Keratinocyte (primary cell): ENCODE measurements at regions not wholly inside any gene's neighbourhood (a gene's known extent, or its start where the extent isn't known, plus 50 kb on each side); places are given as distances from the start of the nearest gene placed in this dataset.

Experiments used
- DNase-seq: peaks from one replicate; pipeline ENCODE4 v3.0.0-alpha.2; 2011; ENCODE audit warnings: low read depth, missing footprints, low spot score
- FAIRE-seq: peaks from 2 replicates; lab custom pipeline; 2011; peaks lifted over from hg19 to GRCh38; lab: Jason Lieb, UNC
- H2AFZ ChIP-seq: 2 replicates; pipeline ENCODE4 v1.6.0; 2012; ENCODE audit warnings: low read length, control low read depth, inconsistent platforms; ENCODE audit not compliant: control insufficient read depth
- H3K27ac ChIP-seq: 2 replicates; pipeline ENCODE4 v1.5.1; 2011; ENCODE audit warnings: low read length; ENCODE audit not compliant: control insufficient read depth, insufficient read depth
- H3K27me3 ChIP-seq: 3 replicates; pipeline ENCODE4 v1.6.0; 2011; ENCODE audit warnings: low read length; ENCODE audit not compliant: control insufficient read depth, insufficient read depth; ENCODE audit errors: extremely low read depth
- H3K36me3 ChIP-seq, 2 experiments: 2 replicates in 1 of 2; 3 replicates in 1 of 2; pipeline ENCODE4 v1.5.1; 2011; ENCODE audit warnings: low read length in 2 of 2, mild to moderate bottlenecking in 1 of 2; ENCODE audit not compliant: control insufficient read depth in 2 of 2, insufficient read depth in 2 of 2; ENCODE audit errors: extremely low read depth in 1 of 2
- H3K4me1 ChIP-seq: 3 replicates; pipeline ENCODE4 v1.5.1; 2011; ENCODE audit warnings: low read length; ENCODE audit not compliant: control insufficient read depth, insufficient read depth; ENCODE audit errors: extremely low read depth
- H3K4me2 ChIP-seq: 3 replicates; pipeline ENCODE4 v1.6.0; 2011; ENCODE audit warnings: low read depth, low read length; ENCODE audit not compliant: control insufficient read depth, insufficient read depth; ENCODE audit errors: extremely low read depth
- H3K4me3 ChIP-seq, 3 experiments: fragments of 200-600 bp in 1 of 3; sonication (generic) in 1 of 3; 2 replicates in 2 of 3; 3 replicates in 1 of 3; pipeline ENCODE4 v1.5.1; 2011 to 2016; ENCODE audit warnings: low read length in 3 of 3, mild to moderate bottlenecking in 3 of 3, control low read depth in 2 of 3, inconsistent platforms in 1 of 3, low read depth in 1 of 3, mixed read lengths in 1 of 3, mixed run types in 1 of 3, moderate library complexity in 1 of 3; ENCODE audit not compliant: control insufficient read depth in 2 of 3, insufficient read depth in 2 of 3; ENCODE audit errors: extremely low read depth in 1 of 3
- H3K79me2 ChIP-seq: 2 replicates; pipeline ENCODE4 v1.6.0; 2012; ENCODE audit warnings: low read length; ENCODE audit not compliant: control insufficient read depth, insufficient read depth
- H3K9ac ChIP-seq: 3 replicates; pipeline ENCODE4 v1.6.0; 2011; ENCODE audit warnings: low read length; ENCODE audit not compliant: control insufficient read depth, insufficient read depth; ENCODE audit errors: extremely low read depth
- H3K9me1 ChIP-seq: 3 replicates; pipeline ENCODE4 v1.6.0; 2011; ENCODE audit warnings: low read length; ENCODE audit not compliant: control insufficient read depth, insufficient read depth; ENCODE audit errors: extremely low read depth
- H3K9me3 ChIP-seq: 2 replicates; pipeline ENCODE4 v1.5.1; 2012; ENCODE audit warnings: low read depth, low read length; ENCODE audit not compliant: control insufficient read depth
- H4K20me1 ChIP-seq: 3 replicates; pipeline ENCODE4 v1.6.0; 2011; ENCODE audit warnings: low read length; ENCODE audit not compliant: control insufficient read depth, insufficient read depth; ENCODE audit errors: extremely low read depth
- CTCF ChIP-seq, 3 experiments: IDR thresholded peaks in 1 of 3; conservative IDR thresholded peaks in 1 of 3; optimal IDR thresholded peaks in 1 of 3; 2 replicates in 2 of 3; 3 replicates in 1 of 3; pipeline versions ENCODE3 to v1.5.1; 2011; ENCODE audit warnings: low read length in 3 of 3, mild to moderate bottlenecking in 3 of 3, moderate library complexity in 2 of 3, control low read depth in 1 of 3, inconsistent platforms in 1 of 3; ENCODE audit not compliant: insufficient read depth in 2 of 3; ENCODE audit errors: extremely low read depth in 1 of 3
- EZH2 ChIP-seq: IDR thresholded peaks from one replicate; pipeline ENCODE4 v1.6.1; 2012; ENCODE audit warnings: inconsistent platforms, mild to moderate bottlenecking, low read length, moderate library complexity
- dilution Hi-C: fragments of 300-500 bp; cut with MboI; formaldehyde crosslinking; loops from one replicate; pipeline ENCODE4 v1.7.0; 2020; ENCODE audit warnings: low sequenced_read_pairs; ENCODE audit not compliant: extremely low pct_ligation_motif_present

- Histone ChIP-seq H2AFZ (no peak overlapping the region), H3K4me3 (no peak overlapping the region), H3K36me3 (no peaks in the 10 kb centered on the region), H3K9me1 (no peaks in the 10 kb centered on the region), H3K27ac (no peak overlapping the region), H3K27me3 (no peaks in the 10 kb centered on the region), H4K20me1 (no peaks in the 10 kb centered on the region), H3K9me3 (no peaks in the 10 kb centered on the region), H3K79me2 (no peaks in the 10 kb centered on the region), H3K4me2 (no peak overlapping the region), H3K4me1 (no peaks in the 10 kb centered on the region), H3K9ac (no peak overlapping the region)
- DNase-seq (no peak), FAIRE-seq (no peak)
- dilution Hi-C loops = no loop called here
- TF ChIP-seq EZH2 (no peak), CTCF (optimal IDR thresholded peaks at IDR 0.05 in 1 of 3, IDR thresholded peaks at IDR 0.05 in 1 of 3, conservative IDR thresholded peaks at IDR 0.05 in 1 of 3; ENCODE audit: extremely low read depth in 1 of 3, insufficient read depth in 2 of 3, low read length in 3 of 3) (no peak)
Measured at GRCh38 chr1:56300836-56301235, 278.5 kb downstream of the PLPP3 start.

GRCh38 chr1:56298866-56299265 is 280.5 kb downstream of the PLPP3 start:
- Histone ChIP-seq H3K4me3 (no peak overlapping the region), H3K27me3 (no peaks in the 10 kb centered on the region), H3K4me1 (no peaks in the 10 kb centered on the region), H3K9me3 (no peaks in the 10 kb centered on the region), H3K36me3 (no peaks in the 10 kb centered on the region), H4K20me1 (no peaks in the 10 kb centered on the region), H3K79me2 (no peaks in the 10 kb centered on the region), H3K27ac (no peak overlapping the region), H3K9me1 (no peaks in the 10 kb centered on the region), H3K4me2 (no peak overlapping the region), H3K9ac (no peak overlapping the region), H2AFZ (no peak overlapping the region)
- TF ChIP-seq CTCF (optimal IDR thresholded peaks at IDR 0.05 in 1 of 3, IDR thresholded peaks at IDR 0.05 in 1 of 3, conservative IDR thresholded peaks at IDR 0.05 in 1 of 3; ENCODE audit: extremely low read depth in 1 of 3, insufficient read depth in 2 of 3, low read length in 3 of 3) (no peak), EZH2 (no peak)
- FAIRE-seq = no peak
- dilution Hi-C loops = no loop called here
- no peak for DNase-seq
